Muscle of back (tissue), 3 donors: ENCODE measurements at regions not wholly inside any gene's neighbourhood (a gene's known extent, or its start where the extent isn't known, plus 50 kb on each side); places are given as distances from the start of the nearest gene placed in this dataset.
"Not testable (repeated sequence)": the region's sequence is repeated elsewhere in the genome, so short reads cannot be mapped to it uniquely, and the experiment has no call there.

Experiments used
- DNase-seq, 3 donors: peaks; one replicate each; pipeline versions ENCODE4 v3.0.0 to v3.0.0-alpha.2; 2013

DNA sequence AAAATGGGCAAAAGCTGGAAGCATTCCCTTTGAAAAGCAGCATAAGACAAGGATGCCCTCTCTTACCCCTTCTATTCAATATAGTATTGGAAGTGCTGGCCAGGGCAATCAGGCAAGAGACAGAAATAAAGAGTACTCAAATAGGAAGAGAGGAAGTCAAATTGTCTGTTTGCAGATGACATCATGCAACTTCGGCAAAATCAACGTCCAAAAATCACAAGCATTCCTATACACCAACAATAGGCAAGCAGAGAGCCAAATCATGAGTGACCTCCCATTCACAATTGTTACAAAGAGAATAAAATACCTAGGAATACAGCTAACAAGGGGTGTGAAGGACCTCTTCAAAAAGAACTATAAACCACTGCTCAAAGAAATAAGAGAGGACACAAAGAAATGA, 192.0 kb upstream of the FBN2 start:
- not testable (repeated sequence) for DNase-seq

DNA sequence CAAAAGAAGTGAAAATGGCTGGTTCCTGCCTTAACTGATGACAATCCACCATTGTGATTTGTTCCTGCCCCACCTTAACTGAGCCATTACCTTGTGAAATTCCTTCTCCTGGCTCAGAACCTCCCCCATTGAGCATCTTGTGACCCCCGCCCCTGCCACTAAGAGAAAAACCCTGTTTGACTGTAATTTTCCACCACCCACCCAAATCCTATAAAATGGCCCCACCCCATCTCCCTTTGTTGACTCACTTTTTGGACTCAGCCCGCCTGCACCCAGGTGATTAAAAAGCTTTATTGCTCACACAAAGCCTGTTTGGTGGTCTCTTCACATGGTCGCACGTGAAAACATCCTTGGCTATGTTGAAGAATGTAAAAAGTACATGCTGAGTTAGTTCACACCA, 197.6 kb upstream of the FBN2 start:
- DNase-seq, result not testable (repeated sequence)

DNA sequence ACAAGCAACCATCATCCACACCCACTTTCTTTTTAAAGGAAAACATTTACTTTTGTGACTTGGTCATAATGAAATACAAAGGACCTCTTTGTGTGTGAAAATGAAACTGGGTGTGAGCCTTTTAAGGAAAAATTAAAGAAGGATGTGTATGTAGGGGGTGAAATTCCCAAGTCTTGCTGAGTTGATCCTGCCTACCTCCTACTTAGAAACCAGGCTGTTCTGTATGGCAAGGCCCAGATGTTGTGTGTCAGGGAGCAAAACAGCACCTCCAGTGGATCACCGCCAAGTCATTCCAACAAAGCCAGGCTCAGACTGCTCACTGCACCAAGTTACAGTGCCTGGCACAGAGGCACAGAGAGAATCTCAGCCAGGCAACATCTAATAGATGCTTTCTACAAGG, 198.5 kb upstream of the FBN2 start:
- DNase-seq, result peak in 1 of 3 donors; percentile 23

DNA sequence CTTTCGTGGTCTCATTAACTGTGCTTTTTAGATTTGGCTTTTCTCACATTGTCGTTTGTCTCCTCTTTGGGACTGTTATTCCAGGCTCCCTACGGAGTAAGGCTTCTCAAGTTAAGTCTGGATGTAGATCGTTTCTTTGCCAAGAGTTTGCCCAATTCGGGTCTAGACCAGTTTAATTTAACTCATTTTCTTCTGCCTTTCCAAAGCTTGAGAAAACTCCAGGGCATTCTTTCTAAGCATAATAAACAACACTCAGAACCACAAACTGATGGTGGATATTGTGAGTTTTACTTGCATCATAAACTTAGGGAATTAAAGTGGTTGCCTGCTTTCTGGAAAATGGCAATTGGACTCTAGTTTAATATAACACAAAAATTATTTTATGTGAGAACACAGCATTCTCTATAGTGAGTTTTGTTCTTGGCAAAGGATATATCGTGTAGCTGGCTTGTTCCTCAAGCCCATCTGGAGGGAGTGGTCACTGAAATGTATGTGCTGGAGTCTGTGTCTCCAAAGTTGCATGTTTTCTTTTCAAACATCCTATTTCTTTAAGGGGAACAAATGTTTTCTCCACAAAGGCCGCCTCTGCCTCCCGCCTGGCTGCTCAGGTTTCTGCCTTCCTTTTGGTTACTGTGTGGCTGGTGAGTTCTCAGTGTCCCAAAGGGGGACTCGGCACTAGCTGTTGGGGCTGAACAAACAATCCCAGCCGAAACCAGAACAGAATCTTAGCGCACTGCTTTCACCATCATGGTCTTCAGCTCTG, 211.3 kb upstream of the FBN2 start:
- DNase-seq, result peak; percentile 47 to 89 (median 66)

DNA sequence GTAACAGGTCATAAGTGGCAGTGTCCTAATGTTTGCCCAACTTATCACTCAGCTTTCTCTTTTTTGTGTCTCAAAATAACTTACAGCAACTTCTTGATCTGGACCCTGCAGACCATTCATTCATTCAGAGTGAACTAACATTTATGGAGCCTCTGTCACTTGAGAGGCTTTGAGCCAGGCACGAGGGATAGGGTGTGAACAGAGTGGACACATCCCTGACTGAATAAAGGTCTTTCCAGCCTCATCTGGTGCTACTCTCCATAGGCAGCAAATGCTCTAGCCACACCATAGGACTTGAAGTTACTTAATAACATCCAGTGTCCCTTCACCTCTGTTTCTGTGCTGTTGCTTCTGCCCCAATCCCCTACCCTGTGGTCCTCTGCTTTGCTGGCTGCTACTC, 212.1 kb upstream of the FBN2 start:
- DNase-seq, result no peak

DNA sequence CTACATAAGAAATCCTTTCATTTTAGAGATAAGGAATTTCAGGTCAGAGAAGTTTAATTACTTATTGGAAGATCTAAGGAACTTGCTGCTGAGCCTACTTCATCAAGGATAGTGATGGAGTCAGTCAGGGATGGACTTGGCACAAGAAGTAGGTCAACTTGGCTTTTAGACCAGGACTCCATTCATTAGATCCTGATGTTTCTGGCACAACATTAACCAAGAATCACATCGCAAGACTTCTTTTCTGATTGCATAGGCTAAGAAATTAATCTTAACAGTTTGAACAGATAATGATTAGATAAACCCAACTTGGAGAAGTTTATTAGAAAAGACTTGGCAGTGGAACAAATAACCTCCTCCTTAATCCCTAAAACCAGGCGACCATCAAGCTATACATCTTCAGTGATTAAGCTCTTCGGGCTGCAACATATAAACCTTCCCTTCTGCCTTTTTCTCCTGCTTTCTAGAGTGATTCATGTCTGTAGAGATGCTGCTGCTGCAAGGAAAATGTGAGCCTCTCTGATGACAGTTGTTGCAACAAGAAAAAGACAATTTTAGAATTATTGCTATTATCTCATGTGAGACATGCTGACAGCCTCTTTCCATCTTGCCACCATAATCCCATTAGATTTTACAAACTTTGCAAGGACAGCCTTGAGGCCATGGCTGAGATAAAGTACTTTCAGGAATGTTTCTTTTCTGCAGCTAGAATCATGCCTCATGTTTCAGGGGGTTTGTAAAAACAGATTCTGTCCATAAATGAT, 207.9 kb upstream of the SLC27A6 start:
- DNase-seq, result peak in 1 of 3 donors; percentile 27

DNA sequence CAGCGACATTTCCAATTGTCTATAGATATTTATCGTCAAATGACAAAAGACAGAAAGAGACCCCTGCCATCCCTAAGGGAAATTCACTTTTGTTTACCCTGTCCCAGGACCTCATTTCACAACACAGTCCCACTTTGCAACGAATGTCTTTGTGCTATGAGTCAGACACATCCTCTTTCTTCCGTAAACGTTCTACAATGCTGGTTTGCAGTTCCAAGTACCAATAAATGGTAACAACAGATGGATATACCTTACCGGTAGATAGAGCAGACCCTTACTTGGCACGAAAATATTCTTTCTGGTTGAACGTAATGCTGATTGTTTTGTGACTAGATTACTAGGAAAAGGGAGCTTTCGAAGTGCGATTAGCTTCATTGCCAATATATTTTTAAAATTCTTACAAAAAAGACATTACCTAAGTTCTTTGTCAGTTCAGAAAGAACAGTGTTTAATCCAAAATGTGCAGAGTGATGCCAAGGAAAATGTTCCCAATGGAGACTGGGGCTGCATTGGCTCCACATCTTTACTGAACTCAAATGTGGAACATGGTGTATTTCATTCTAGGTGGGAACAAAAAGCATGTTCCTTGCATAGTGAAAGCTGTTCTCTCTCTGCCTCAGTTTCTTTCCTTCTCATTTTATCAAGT, 202.5 kb upstream of the SLC27A6 start:
- peak; percentile 25 to 85 (median 66) for DNase-seq

DNA sequence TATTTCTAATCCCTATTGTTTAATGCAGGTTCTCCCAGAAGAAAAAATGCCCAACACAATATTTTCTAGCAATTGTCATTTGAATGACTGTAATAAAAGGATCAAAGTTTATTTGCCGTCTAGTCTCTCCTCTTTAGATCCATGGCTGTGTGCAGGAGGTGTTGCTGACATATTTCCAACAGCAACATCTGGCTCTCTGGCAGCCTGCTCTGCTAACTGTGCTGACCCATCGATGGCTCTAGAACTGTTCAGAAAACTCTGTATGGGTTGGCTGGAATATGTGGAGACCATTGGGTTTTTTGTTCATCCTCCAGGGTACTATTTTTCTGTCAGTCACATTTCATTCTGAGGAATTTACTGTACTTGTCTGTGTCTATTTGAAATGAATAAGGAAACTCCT, 202.0 kb upstream of the SLC27A6 start:
- peak; percentile 49 to 91 (median 75) for DNase-seq

DNA sequence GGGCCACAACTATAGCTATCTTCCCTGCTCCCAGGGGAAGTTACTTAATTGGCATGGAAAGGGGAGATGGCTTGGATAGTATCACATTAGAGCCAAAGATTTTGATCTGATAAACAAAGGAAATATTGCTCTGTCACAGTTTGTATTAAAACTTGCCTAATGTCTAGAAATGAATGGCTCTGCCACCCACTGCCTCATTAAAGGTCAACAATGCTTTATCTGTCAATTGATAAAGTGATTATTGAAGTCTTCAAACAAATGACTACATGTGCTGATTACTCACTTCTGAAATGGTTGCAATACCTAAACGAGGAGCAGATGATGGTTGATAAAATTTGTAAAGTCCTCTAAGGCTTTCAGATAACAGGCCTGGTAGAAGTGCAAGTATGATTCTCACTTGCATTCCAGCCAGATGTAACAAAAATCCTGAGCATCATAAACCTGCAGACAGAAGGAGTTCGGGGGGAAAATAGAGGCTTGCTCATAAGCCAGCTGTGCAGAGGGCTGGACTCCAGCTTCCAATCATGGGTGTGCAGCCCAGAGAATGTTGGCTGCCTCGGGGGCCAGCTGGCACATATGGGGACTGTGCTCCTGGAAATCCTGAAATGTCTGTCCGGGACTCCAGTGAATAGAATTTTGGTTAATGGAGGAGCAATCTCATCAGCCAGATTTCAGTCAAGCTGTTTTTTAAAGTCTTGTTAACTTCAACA, 200.5 kb upstream of the SLC27A6 start:
- peak; percentile 52 to 90 (median 83) for DNase-seq

DNA sequence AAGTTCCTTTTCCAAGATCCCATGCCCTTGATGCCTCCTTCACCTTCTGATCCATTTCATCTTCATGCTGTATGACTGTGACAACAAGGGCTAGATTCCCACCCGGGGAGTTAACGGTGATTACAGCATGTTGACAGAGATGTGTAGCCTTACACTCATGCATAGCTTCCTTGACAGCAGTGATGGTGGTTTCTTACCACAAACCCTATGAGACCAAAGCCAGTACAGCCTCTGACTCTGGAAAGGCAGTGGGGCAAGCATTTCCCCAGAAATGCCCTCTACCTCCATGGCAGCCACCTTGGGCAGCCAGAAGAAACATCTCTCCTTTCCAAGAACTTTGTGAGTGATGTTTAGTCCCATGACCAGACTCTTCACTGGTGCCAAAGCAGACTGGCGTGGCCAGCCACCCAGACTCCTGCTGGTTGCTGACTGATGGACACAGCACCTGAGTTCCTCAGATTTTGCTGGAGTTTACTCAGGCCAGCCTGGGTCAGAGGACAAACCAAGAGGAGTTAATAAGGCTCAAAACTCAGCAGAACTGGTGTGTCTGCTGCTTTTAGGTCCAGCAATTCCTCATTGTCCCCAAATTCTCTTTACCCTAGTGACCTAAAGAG, 199.7 kb upstream of the SLC27A6 start:
- DNase-seq, result no peak

DNA sequence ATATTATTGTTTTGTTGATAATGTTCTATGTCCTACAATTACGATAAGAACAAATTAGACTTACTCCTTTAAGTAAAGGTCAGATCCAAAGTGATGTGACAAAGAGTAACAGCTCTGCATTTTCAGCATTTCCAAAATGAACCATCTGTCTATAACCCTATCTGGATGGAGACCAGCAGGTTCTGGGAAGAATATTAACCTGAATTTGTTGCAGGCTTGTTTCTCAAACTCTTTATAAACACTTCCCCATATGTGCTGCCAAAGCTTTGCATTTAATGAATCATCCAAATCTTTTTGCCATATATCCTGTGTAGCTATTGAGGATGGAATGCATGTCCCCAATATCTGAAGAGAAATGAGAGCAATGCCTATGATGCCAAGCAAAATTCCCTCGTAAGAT, 198.9 kb upstream of the SLC27A6 start:
- DNase-seq, result peak in 2 of 3 donors; percentile 59 to 67

DNA sequence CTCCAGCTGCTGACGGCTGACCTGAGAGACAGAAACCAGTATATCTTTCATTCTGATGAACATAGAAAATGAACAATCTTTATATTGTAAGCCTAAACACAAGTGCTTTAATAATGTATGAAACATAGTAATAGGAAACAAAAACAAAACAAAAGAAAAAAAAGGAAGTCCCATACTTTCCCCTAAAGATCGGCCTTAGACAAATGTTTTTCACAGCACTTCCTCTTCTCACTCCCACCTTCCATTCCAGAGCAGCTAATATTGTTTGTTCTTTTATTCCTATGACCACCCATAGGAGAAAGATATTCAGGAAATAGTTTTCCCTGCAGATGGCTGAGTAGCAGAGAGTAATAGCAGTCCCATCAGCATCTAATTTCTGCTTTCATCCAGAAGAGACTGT, 194.4 kb upstream of the SLC27A6 start:
- DNase-seq, result peak in 1 of 3 donors; percentile 34

DNA sequence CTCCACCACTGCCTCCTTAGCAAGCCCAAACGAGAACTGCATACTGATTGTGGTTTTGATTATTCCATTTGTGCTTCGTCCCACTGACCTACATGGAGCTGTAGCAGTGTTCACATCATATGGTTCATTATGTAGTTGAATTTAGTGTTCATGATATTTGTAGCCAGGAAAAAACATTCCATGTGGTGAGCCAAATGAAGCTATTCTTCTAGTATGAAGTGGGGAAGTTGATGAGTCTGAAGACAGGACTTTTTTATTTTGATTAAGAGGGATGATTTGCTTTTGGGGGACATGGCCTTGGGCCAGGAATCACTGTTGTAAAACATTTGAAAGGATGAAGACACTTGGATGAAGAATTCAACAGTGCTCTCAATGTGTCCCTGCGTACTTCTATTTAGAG, 192.9 kb upstream of the SLC27A6 start:
- peak; percentile 60 to 88 (median 77) for DNase-seq

DNA sequence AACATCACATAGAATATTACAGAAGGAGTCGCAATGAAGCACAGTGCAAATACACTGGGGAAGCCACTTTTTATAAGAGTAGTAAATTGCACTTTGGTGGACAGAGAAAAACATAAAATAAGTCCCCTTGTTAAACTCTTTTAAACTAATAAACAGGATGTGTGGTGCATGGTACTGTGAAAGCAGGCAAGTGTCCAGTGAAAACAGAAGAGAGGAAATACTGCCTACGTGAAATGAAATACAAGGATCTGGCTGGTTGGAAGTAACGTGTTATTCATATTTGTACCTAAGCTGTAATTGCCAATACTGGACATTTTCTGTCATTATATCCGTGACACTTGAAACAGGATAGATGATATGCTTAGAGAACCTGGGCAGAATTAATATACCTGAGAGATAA, 191.9 kb upstream of the SLC27A6 start:
- peak in 1 of 3 donors; percentile 19 for DNase-seq

DNA sequence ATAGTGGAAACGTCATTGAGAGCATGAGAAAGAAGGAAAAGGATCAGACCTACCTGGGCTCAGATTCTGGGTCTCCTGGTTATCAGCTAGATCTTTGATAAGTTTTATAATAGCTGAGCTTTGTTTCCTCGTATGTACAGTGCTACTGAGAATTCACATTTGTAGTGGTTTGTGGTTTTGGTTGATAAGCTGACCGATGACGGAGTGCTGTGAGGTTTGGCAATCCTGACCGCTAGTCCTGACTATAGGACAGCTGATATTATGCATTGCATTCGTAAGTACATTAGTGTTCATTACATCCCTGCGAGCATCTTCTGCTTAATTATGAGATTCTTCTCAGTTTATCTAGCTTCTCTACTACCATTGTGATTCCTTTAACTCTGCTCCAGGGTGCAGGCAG, 190.7 kb upstream of the SLC27A6 start:
- no peak for DNase-seq

DNA sequence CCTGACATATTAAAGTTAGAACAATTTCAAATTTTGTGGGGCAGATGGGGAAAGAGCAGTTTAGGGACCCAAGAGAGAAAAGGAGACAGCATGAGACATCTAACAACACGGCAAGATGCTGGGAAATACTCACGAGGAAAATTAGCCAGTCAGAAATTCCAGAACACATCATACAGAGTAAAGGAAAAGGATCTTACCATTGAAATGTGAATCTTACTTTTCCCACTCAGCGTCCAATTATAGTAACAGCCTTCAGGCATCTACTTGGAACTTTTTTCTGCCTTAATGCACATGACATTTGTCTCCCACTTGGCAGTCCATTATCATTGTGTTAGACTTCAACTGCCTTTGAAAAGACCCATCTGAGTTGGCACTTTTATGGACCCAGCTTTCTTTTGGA, 189.7 kb upstream of the SLC27A6 start:
- peak in 1 of 3 donors; percentile 40 for DNase-seq

DNA sequence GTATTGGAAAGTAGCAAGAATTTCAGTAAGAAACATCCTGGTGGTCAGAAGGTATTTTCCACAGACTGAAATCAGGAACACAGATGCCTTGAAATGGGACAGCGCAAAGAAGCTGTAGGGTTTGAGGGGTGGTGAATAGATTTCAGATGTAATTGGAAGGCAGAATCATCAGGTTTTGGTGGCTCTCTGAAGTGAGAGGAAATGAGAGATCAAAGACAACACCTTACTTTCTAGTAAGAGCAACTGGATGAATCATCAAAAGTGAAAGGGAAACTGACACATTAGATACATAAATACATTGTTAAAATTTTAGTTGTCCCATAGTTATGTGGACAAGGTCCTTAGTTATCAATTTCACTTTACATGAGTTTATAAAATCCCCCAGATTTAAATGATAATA, 188.2 kb upstream of the SLC27A6 start:
- no peak for DNase-seq

DNA sequence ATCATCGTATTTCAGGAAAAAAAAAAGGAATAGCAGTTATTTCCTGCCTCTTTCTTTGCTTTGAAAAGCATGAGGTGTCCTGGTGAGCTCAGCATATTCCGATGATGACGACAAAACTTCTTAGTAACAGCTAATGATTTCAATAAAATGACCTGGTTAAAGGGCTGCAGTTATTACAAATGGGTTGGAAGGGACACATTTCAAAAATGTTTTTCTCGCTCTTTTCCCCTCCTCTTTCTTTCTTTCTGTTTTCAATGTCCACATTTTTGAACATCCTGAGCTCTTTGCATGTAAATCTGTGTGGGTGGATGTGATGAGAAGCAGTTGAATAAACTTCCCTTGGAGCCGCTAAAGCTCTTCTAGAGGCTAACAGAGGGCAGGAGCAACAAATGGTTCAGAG, 186.8 kb upstream of the SLC27A6 start:
- peak in 1 of 3 donors; percentile 41 for DNase-seq

DNA sequence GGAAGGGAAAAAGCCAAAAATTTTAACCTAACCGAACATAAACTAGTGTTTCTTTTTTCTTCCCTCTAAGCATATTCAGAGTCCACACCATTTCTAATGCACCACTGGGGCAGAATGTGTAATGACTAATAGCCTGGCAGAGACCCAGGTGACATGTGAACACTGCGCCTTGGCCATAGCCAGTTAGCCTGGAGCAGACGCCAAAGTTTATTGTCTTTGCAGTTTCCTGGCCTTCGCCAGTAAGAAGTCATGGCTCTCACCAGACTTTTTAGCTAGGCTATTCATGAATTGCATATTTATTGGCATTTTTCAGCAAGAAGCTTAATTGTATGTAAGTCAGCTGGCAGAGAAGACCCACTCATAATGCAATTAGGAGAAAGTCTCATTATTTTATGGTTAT, 182.8 kb upstream of the SLC27A6 start:
- peak; percentile 74 to 87 (median 81) for DNase-seq

DNA sequence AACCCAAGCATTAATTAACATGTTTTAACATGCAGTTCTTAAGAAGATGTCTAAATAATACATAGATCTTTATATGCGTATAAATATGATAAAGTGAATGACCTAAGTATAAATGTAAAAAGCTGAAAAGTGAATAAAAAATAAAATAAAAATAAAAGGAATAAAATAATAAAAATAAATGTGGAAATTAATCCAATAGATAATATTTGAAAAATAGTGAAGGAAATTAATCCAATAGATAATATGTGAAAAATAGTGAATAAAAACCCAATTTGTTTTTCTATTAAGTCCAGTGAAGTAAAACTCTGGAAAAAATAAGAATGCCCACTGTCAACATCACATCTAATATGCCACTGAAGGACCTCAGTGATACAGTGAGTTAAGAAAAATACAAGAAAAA, 180.6 kb upstream of the SLC27A6 start:
- no peak for DNase-seq

DNA sequence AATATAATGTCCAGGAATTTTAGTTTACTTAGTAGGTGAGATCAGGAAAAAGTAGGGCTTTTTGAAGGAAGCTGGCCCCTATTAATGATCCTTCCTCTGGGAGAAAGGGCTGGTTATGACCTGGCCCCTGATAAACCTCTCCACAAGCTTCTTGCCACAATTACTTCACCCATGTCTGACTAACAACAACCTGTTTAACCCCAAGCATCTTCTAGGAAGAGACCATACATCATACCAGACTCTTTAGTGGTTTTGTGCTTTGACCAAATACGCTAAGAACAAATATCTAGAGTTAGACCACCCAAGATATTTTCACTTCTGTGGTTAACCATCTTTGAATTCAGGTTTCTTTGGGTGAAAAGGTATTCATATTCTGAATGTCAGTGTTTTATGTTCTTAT, 174.0 kb upstream of the SLC27A6 start:
- DNase-seq, result no peak

DNA sequence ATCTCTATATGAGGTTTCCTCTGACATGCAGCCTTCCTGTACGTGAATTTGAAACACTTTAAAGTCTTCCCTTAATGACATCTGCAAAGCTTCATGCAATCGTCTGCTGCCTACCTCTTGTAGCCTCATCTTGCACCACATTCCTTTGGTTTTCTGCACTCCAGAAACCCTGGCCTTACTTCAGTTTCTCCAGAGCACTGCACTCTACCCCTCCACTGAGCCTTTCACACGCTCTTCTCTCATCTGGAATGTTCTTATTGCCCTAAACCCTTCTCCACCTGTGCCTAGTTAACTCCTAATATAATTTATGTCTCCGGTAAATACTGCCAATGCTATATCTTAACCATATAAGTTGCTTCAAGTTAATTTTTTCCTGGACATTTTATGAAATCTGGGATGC, 168.8 kb upstream of the SLC27A6 start:
- DNase-seq, result no peak
